ENCODE measurements at regions not wholly inside any gene's neighbourhood (a gene's known extent, or its start where the extent isn't known, plus 50 kb on each side); places are given as distances from the start of the nearest gene placed in this dataset.

DNA sequence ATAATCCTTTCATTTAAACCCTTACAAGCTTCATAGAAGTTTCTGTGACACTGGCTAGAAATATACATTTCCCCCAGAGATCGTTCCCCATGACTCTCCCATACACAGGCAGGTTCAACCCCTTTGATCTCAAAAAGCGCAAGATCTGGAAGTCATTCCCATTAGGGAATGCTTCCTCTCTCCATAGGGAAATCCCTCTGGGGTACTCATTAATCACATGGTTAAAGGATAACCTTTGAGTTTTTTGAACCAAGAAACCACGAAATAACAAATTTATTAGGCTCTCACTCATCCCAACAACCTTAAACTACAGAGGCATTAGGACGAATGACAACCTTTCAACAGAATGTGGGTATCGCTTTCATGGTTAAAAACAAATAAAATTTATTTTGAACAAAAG lies 211.9 kb upstream of the PRICKLE2 start:
- no peak for TF ChIP-seq POLR2AphosphoS5 (IDR thresholded peaks at IDR 0.05)
- TF ChIP-seq, protein P1, sequence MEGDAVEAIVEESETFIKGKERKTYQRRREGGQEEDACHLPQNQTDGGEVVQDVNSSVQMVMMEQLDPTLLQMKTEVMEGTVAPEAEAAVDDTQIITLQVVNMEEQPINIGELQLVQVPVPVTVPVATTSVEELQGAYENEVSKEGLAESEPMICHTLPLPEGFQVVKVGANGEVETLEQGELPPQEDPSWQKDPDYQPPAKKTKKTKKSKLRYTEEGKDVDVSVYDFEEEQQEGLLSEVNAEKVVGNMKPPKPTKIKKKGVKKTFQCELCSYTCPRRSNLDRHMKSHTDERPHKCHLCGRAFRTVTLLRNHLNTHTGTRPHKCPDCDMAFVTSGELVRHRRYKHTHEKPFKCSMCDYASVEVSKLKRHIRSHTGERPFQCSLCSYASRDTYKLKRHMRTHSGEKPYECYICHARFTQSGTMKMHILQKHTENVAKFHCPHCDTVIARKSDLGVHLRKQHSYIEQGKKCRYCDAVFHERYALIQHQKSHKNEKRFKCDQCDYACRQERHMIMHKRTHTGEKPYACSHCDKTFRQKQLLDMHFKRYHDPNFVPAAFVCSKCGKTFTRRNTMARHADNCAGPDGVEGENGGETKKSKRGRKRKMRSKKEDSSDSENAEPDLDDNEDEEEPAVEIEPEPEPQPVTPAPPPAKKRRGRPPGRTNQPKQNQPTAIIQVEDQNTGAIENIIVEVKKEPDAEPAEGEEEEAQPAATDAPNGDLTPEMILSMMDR (IDR thresholded peaks at IDR 0.05), result no peak

Measured in upper lobe of left lung (tissue), 4 donors.